ENCODE measurements at regions not wholly inside any gene's neighbourhood (a gene's known extent, or its start where the extent isn't known, plus 50 kb on each side); places are given as distances from the start of the nearest gene placed in this dataset.
A peak's percentile ranks its signal among the peaks of the same experiment; 100 is the strongest.

- TF ChIP-seq ZNF7 (CRISPR knock-in tag; IDR thresholded peaks at IDR 0.05) (no peak), PAXIP1 (CRISPR knock-in tag; conservative IDR thresholded peaks at IDR 0.05) (peak; percentile 60), ZBTB38 (CRISPR knock-in tag; IDR thresholded peaks at IDR 0.05) (no peak), ZNF292 (CRISPR knock-in tag; IDR thresholded peaks at IDR 0.05; ENCODE audit: borderline replicate concordance, low read depth) (peak; percentile 66; the same call in 1 of the 2 replicates), NR3C1 (CRISPR knock-in tag; IDR thresholded peaks at IDR 0.05) (no peak), WIZ (CRISPR knock-in tag; IDR thresholded peaks at IDR 0.05) (no peak), THAP11 (CRISPR knock-in tag; IDR thresholded peaks at IDR 0.05) (peak; percentile 55), ATF1 (CRISPR knock-in tag; IDR thresholded peaks at IDR 0.05) (no peak), ZBTB33 (CRISPR knock-in tag; IDR thresholded peaks at IDR 0.05) (no peak), PTBP1 (IDR thresholded peaks at IDR 0.05; ENCODE audit: low read depth, low read length, poor library complexity, severe bottlenecking) (no peak), DBP (CRISPR knock-in tag; IDR thresholded peaks at IDR 0.05; ENCODE audit: not compliant biosample characterization) (no peak), MAFG (CRISPR knock-in tag; IDR thresholded peaks at IDR 0.05) (no peak), FOXA3 (CRISPR knock-in tag; IDR thresholded peaks at IDR 0.05) (peak; percentile 73), PAWR (CRISPR knock-in tag; IDR thresholded peaks at IDR 0.05; ENCODE audit: borderline replicate concordance) (no peak), NCOR1 (IDR thresholded peaks at IDR 0.05; ENCODE audit: borderline replicate concordance, low read length) (no peak), MEIS2 (CRISPR knock-in tag; IDR thresholded peaks at IDR 0.05) (no peak)
- TF ChIP-seq, protein P1, sequence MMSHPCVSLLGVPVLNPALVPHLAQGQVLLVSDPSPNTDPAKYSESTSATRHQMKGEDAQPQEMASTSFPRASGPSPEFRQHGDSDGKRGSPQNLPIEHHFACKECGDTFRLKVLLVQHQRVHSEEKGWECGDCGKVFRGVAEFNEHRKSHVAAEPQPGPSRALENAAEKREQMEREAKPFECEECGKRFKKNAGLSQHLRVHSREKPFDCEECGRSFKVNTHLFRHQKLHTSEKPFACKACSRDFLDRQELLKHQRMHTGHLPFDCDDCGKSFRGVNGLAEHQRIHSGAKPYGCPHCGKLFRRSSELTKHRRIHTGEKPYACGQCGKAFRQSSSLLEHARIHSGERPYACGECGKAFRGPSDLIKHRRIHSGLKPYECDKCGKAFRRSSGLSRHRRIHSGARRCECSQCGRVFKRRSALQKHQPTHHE (CRISPR knock-in tag; IDR thresholded peaks at IDR 0.05; ENCODE audit: borderline replicate concordance) = no peak
- TF ChIP-seq, protein P2, sequence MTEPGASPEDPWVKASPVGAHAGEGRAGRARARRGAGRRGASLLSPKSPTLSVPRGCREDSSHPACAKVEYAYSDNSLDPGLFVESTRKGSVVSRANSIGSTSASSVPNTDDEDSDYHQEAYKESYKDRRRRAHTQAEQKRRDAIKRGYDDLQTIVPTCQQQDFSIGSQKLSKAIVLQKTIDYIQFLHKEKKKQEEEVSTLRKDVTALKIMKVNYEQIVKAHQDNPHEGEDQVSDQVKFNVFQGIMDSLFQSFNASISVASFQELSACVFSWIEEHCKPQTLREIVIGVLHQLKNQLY (CRISPR knock-in tag; IDR thresholded peaks at IDR 0.05) = peak; percentile 54; the same call in 1 of the 2 replicates
- TF ChIP-seq, protein P3, sequence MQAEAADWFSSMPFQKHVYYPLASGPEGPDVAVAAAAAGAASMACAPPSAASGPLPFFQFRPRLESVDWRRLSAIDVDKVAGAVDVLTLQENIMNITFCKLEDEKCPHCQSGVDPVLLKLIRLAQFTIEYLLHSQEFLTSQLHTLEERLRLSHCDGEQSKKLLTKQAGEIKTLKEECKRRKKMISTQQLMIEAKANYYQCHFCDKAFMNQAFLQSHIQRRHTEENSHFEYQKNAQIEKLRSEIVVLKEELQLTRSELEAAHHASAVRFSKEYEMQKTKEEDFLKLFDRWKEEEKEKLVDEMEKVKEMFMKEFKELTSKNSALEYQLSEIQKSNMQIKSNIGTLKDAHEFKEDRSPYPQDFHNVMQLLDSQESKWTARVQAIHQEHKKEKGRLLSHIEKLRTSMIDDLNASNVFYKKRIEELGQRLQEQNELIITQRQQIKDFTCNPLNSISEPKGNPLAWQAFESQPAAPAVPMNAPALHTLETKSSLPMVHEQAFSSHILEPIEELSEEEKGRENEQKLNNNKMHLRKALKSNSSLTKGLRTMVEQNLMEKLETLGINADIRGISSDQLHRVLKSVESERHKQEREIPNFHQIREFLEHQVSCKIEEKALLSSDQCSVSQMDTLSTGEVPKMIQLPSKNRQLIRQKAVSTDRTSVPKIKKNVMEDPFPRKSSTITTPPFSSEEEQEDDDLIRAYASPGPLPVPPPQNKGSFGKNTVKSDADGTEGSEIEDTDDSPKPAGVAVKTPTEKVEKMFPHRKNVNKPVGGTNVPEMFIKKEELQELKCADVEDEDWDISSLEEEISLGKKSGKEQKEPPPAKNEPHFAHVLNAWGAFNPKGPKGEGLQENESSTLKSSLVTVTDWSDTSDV (CRISPR knock-in tag; IDR thresholded peaks at IDR 0.05) = no peak
Observed at GRCh38 chr1:101291562-101292380, 55.0 kb downstream of the S1PR1 start (continued).

All from HepG2 (cell line).